ENCODE measurements at regions not wholly inside any gene's neighbourhood (a gene's known extent, or its start where the extent isn't known, plus 50 kb on each side); places are given as distances from the start of the nearest gene placed in this dataset.

DNA sequence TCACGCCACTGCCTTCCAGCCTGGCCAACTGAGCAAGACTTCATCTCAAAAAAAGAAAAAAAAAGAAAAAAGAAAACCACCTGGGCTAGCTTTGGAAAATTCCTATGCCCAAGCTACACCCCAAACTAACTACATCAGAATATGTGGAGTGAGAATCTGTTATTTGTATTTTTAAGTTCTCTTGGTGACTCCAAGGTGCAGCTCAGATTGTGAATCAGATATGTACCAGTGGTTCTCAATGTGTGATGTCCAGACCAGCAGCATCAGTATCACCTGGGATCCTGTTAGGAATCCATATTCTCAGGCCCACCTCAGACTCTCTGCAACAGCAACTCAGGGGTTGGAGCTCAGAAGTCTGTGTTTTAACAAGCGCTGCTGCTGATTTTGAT is 376.8 kb downstream of the EDEM1 start:
- Mint-ChIP-seq H3K4me1 (ENCODE audit: unreplicated experiment) (no peaks in the 10 kb centered on the region), H3K9me3 (ENCODE audit: unreplicated experiment) (peaks cover 47% of the 10 kb centered on the region), H3K4me3 (ENCODE audit: unreplicated experiment) (no peak overlapping the region), H3K27me3 (ENCODE audit: unreplicated experiment) (no peaks in the 10 kb centered on the region), H3K36me3 (ENCODE audit: unreplicated experiment) (no peaks in the 10 kb centered on the region), H3K27ac (ENCODE audit: unreplicated experiment) (no peak overlapping the region)
- DNase-seq (ENCODE audit: extremely low spot score, unreplicated experiment) = no peak
- no peak for TF ChIP-seq CTCF (IDR thresholded peaks at IDR 0.05)

DNA sequence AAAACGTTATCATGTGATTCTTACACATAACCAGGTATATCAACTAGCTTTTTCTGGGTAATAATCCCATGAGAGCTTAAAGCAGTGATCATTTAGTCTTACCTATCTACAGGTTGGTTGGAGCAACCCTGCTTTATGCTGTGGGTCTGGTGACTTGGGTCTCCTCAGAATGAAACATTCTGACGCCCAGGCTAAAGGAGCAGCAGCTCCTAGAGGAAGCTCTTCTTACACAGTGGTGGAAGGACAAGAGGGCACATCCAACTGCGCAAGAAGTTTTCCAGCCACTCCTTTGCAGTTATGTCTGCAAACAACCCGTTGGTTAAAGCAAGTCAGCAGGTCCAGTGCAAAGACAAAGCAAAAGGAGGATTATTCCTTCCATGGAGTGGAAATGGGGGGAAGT is 377.5 kb downstream of the EDEM1 start:
- Mint-ChIP-seq H3K9me3 (ENCODE audit: unreplicated experiment) (peaks cover 41% of the 10 kb centered on the region), H3K27me3 (ENCODE audit: unreplicated experiment) (no peaks in the 10 kb centered on the region), H3K27ac (ENCODE audit: unreplicated experiment) (no peak overlapping the region), H3K4me1 (ENCODE audit: unreplicated experiment) (no peaks in the 10 kb centered on the region), H3K4me3 (ENCODE audit: unreplicated experiment) (no peak overlapping the region), H3K36me3 (ENCODE audit: unreplicated experiment) (no peaks in the 10 kb centered on the region)
- DNase-seq (ENCODE audit: extremely low spot score, unreplicated experiment) = no peak
- TF ChIP-seq CTCF (IDR thresholded peaks at IDR 0.05) = no peak

- H3K36me3 Mint-ChIP-seq (ENCODE audit: unreplicated experiment) = no peaks in the 10 kb centered on the region
- no peaks in the 10 kb centered on the region for H3K4me1 Mint-ChIP-seq (ENCODE audit: unreplicated experiment)
- H3K27me3 Mint-ChIP-seq (ENCODE audit: unreplicated experiment) = no peaks in the 10 kb centered on the region
- H3K9me3 Mint-ChIP-seq (ENCODE audit: unreplicated experiment) = peaks cover 29% of the 10 kb centered on the region
- no peak overlapping the region for H3K4me3 Mint-ChIP-seq (ENCODE audit: unreplicated experiment)
- H3K27ac Mint-ChIP-seq (ENCODE audit: unreplicated experiment) = no peak overlapping the region
- TF ChIP-seq CTCF (IDR thresholded peaks at IDR 0.05) = no peak
- no peak for DNase-seq (ENCODE audit: extremely low spot score, unreplicated experiment)
These were observed 379.6 kb downstream of the EDEM1 start for GRCh38 chr3:5567113-5567512.

DNA sequence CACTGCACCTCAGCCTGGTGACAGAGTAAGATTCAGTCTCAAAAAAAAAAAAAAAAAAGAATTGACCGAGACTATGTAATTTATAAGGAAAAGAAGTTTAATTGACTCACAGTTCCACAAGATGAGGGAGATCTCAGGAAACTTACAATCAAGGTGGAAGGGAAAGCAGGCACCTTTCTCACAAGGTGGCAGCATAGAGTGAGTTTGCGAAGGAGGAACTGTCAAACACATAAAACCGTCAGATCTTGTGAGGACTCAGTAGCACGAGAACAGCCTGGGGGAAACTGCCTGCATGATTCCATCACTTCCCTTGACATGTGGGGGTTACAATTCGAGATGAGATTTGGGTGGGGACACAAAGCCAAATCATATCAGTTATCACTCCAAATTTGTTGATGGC is 380.9 kb downstream of the EDEM1 start:
- no peak for TF ChIP-seq CTCF (IDR thresholded peaks at IDR 0.05)
- H3K9me3 Mint-ChIP-seq (ENCODE audit: unreplicated experiment) = peaks cover 28% of the 10 kb centered on the region

DNA sequence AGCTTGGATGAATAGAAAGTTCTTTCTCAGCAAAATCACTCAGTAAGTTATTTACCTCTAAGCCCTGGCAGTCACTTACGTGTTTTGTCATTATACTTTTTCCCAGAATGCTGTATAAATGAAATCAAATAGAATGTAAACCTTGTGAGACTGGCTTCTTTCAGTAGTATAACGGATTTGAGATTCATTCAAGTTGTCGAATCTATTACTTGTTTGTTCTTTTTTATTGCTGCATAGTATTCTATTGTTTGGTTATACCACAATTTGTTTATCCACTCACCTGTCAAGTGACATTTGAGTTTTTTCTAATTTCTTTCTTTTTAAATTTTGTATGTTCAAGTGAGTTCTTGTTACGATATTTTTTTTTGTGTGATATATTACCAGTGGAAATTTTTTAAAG is 381.6 kb downstream of the EDEM1 start:
- no peak overlapping the region for H3K27ac Mint-ChIP-seq (ENCODE audit: unreplicated experiment)
- no peaks in the 10 kb centered on the region for H3K27me3 Mint-ChIP-seq (ENCODE audit: unreplicated experiment)
- no peak overlapping the region for H3K4me3 Mint-ChIP-seq (ENCODE audit: unreplicated experiment)
- H3K9me3 Mint-ChIP-seq (ENCODE audit: unreplicated experiment) = peaks cover 26% of the 10 kb centered on the region
- no peaks in the 10 kb centered on the region for H3K4me1 Mint-ChIP-seq (ENCODE audit: unreplicated experiment)
- no peak for TF ChIP-seq CTCF (IDR thresholded peaks at IDR 0.05)
- H3K36me3 Mint-ChIP-seq (ENCODE audit: unreplicated experiment) = no peaks in the 10 kb centered on the region
- DNase-seq (ENCODE audit: extremely low spot score, unreplicated experiment) = no peak

More for the DNA sequence above, 380.9 kb downstream of the EDEM1 start:
- Mint-ChIP-seq H3K27me3 (ENCODE audit: unreplicated experiment) (no peaks in the 10 kb centered on the region), H3K4me1 (ENCODE audit: unreplicated experiment) (no peaks in the 10 kb centered on the region), H3K27ac (ENCODE audit: unreplicated experiment) (no peak overlapping the region), H3K36me3 (ENCODE audit: unreplicated experiment) (no peaks in the 10 kb centered on the region), H3K4me3 (ENCODE audit: unreplicated experiment) (no peak overlapping the region)
- DNase-seq (ENCODE audit: extremely low spot score, unreplicated experiment) = no peak

All from osteocyte (in vitro differentiated cells).